MCF 10A (cell line): ENCODE measurements at regions not wholly inside any gene's neighbourhood (a gene's known extent, or its start where the extent isn't known, plus 50 kb on each side); places are given as distances from the start of the nearest gene placed in this dataset.
A peak's percentile ranks its signal among the peaks of the same experiment; 100 is the strongest.
"Not testable (repeated sequence)": the region's sequence is repeated elsewhere in the genome, so short reads cannot be mapped to it uniquely, and the experiment has no call there.

Experiments used
- BruUV-seq: library from RNA; stranded (reverse); fragments of 400-500 nt; replicated peaks from 2 replicates; lab custom pipeline; 2021; lab: Mats Ljungman, UMichigan
- CTCF ChIA-PET: fragments of 300-600 bp; sonication (Branson Sonifier 250); formaldehyde crosslinking; extraction: SDS; loops from one replicate; lab custom pipeline; 2021; ENCODE audit warnings: antibody characterized with exemption, inconsistent platforms; lab: Yijun Ruan, JAX
- POLR2A ChIA-PET: fragments of 300-600, 350-650 bp; sonication (Branson Sonifier 250); formaldehyde crosslinking; extraction: SDS; loops from one replicate; lab custom pipeline; 2020; ENCODE audit warnings: antibody characterized with exemption, inconsistent platforms; lab: Yijun Ruan, JAX
- DNase-seq: peaks from one replicate; pipeline ENCODE4 v3.0.0-alpha.2; 2018; ENCODE audit not compliant: unreplicated experiment
- H3K27ac Mint-ChIP-seq: one replicate; pipeline ENCODE4 v1.8.0; 2022; ENCODE audit warnings: mild to moderate bottlenecking, low read depth, mixed read lengths; ENCODE audit not compliant: unreplicated experiment
- H3K27me3 Mint-ChIP-seq: one replicate; pipeline ENCODE4 v1.8.0; 2022; ENCODE audit warnings: mixed read lengths; ENCODE audit not compliant: insufficient read depth, unreplicated experiment
- H3K36me3 Mint-ChIP-seq: one replicate; pipeline ENCODE4 v1.8.0; 2022; ENCODE audit warnings: mild to moderate bottlenecking, moderate library complexity, mixed read lengths; ENCODE audit not compliant: insufficient read depth, unreplicated experiment
- H3K4me1 Mint-ChIP-seq: one replicate; pipeline ENCODE4 v1.8.0; 2022; ENCODE audit warnings: mixed read lengths; ENCODE audit not compliant: insufficient read depth, unreplicated experiment
- H3K4me3 Mint-ChIP-seq: one replicate; pipeline ENCODE4 v1.8.0; 2022; ENCODE audit warnings: mild to moderate bottlenecking, moderate library complexity, mixed read lengths; ENCODE audit not compliant: unreplicated experiment
- H3K9me3 Mint-ChIP-seq: one replicate; pipeline ENCODE4 v1.8.0; 2022; ENCODE audit warnings: mixed read lengths; ENCODE audit not compliant: unreplicated experiment
- intact Hi-C: fragments of 100-400 bp; cut with micrococcal nuclease; formaldehyde crosslinking; loops from 2 replicates; pipeline ENCODE4 v1.14.1; 2022

DNA sequence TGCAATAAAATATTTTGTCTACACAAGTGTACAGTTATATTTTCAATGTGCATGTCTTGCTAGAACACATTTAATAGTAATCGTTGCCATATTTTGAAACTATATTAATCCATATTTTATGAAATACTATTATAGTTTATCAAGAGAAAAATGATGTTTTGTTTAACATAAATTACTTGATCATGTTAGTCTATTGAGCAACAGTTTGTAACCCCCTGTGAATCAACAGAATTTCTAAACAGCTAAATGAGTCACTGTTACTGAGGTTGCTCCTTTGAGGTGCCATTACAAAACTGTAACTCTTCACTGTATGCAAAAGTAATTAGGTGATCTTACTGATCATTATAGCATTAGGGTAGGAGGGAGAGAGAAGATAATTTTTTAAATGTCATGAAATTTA, 791.0 kb downstream of the PCDH11X start:
- POLR2A ChIA-PET: not testable (repeated sequence)

DNA sequence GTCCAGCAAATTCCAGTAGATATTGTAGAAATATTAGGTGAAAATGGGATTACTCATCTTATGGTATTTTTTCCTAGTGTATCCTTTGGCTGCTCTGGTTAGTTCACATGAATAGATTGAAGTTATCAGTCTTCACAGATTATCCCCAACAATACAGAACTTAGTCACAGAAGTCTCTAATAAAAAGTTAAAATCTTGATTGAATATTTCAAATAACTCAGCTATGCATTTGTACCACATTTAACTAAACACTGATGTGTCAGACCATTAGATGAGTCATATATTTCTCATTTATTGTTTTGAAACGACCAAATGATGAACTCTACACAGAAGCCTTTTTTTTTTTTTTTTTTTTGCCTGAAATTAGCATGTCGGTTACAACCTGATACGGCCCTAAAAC, 807.5 kb downstream of the PCDH11X start:
- CTCF ChIA-PET, BruUV-seq, H3K36me3 Mint-ChIP-seq, H3K27me3 Mint-ChIP-seq, H3K27ac Mint-ChIP-seq, H3K4me3 Mint-ChIP-seq, intact Hi-C loops, H3K4me1 Mint-ChIP-seq, H3K9me3 Mint-ChIP-seq, POLR2A ChIA-PET: not testable (repeated sequence)
- DNase-seq: peak; percentile 11

More for the DNA sequence above, 791.0 kb downstream of the PCDH11X start:
- H3K9me3 Mint-ChIP-seq, intact Hi-C loops, H3K36me3 Mint-ChIP-seq, H3K4me1 Mint-ChIP-seq, BruUV-seq, CTCF ChIA-PET, H3K27me3 Mint-ChIP-seq, H3K27ac Mint-ChIP-seq, H3K4me3 Mint-ChIP-seq: not testable (repeated sequence)
- DNase-seq: peak; percentile 33

DNA sequence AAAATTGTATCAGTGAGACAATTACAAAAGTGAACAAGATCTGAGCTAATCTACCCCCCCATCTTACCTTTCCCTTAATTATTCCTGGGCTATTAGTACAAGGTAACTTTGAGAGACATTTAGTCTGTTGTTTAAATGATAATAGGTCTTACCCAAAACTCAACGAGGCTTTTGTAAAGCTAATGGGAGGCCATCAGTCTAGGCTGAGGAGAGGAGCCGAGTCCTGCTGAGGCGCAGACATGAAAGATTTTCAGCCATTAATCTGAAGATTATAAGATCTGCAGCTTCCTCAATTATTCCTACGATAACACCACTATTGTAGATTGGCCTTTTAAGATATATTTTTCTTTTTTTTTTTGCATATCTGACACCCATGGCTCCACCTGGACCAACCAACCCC, 810.5 kb downstream of the PCDH11X start:
- POLR2A ChIA-PET, H3K4me1 Mint-ChIP-seq, BruUV-seq, H3K27ac Mint-ChIP-seq, H3K36me3 Mint-ChIP-seq, H3K9me3 Mint-ChIP-seq, H3K4me3 Mint-ChIP-seq, DNase-seq, intact Hi-C loops, H3K27me3 Mint-ChIP-seq, CTCF ChIA-PET: not testable (repeated sequence)

DNA sequence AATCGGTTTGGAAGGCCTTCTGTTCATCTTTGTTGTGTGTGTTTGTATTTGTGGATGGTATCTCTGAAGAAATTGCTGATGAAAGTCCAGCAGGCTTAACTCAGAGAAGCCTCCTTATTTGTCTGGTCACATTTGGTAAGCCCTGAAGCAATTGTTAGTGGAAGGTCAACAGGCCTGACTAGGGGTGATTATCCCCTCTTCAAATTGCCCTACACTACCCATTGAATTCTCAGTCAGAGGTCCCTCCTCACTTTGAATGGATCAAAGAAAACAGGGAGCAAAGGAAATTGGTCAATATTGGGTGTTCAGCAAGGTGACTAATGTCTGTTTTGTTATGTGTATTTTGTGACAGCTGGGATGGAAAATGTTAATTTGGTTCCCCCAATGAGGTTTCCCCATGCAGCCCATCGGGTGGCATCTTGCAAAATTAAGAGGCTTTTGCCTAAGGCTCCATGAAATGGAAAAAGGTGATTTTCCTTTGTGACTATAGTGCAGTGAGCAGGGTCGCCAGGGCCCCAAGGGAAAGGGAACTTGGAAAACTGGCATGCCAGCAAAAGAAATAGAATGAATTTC, 811.6 kb downstream of the PCDH11X start:
- H3K4me1 Mint-ChIP-seq, H3K9me3 Mint-ChIP-seq, CTCF ChIA-PET, H3K27ac Mint-ChIP-seq, H3K27me3 Mint-ChIP-seq, POLR2A ChIA-PET, intact Hi-C loops, H3K36me3 Mint-ChIP-seq, DNase-seq, H3K4me3 Mint-ChIP-seq, BruUV-seq: not testable (repeated sequence)

DNA sequence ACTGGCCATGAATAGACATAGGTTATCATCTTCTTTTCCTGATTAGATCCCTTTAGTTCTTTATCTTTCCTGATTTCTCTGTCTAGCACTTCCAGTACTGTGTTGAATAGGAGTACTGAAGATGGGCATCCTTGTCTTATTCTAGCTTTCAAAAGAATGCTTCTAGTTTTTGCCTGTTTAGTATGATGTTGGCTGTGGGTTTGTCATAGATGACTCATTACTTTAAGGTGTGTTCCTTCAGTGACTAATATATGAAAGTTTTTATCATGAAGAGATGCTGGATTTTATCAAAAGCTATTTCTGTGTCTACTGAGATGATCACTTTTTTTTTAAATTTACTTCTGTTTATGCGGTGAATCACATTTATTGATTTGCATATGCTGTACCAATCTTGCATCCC, 832.3 kb downstream of the PCDH11X start:
- CTCF ChIA-PET, H3K27me3 Mint-ChIP-seq, POLR2A ChIA-PET, H3K27ac Mint-ChIP-seq, H3K9me3 Mint-ChIP-seq, H3K36me3 Mint-ChIP-seq, BruUV-seq, H3K4me3 Mint-ChIP-seq, H3K4me1 Mint-ChIP-seq, DNase-seq, intact Hi-C loops: not testable (repeated sequence)

DNA sequence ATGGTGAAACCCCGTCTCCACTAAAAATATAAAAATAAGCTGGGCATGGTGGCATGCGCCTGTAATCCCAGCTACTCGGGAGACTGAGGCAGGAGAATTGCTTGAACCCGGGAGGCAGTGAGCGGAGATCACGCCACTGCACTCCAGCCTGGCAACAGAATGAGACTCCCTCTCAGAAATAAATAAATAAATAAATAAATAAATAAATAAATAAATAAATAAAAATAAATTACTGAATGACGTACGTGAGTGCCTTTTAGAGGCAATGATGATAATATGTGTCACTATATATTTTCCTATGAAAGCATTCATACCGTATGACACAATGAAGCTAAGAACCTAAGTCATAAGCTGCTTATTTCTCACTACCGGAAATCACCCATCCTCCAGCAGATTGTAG, 847.5 kb downstream of the PCDH11X start:
- DNase-seq, H3K27ac Mint-ChIP-seq, H3K9me3 Mint-ChIP-seq, CTCF ChIA-PET, intact Hi-C loops, H3K27me3 Mint-ChIP-seq, H3K36me3 Mint-ChIP-seq, H3K4me3 Mint-ChIP-seq, H3K4me1 Mint-ChIP-seq, POLR2A ChIA-PET, BruUV-seq: not testable (repeated sequence)

DNA sequence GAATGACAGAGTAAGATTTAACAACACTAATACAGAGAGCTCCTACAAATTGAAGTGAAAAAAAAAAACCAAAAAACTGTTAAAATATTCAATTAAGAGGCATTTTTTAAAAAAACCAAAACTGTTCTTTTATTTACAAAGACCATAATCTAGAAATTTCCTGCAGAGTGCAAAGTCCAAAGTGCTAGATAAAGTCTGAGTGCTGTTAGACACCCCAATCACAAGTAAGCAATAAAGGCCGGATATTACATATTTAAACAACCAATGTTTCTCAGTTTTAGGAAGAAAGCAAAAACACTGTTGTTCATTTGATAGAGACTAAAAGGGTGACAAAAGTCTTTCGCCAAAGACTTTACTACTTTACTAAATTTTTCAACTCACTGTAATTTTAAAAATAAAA, 878.4 kb downstream of the PCDH11X start:
- POLR2A ChIA-PET, H3K4me3 Mint-ChIP-seq, H3K27ac Mint-ChIP-seq, BruUV-seq, CTCF ChIA-PET, intact Hi-C loops, H3K27me3 Mint-ChIP-seq, H3K4me1 Mint-ChIP-seq, DNase-seq, H3K36me3 Mint-ChIP-seq, H3K9me3 Mint-ChIP-seq: not testable (repeated sequence)

DNA sequence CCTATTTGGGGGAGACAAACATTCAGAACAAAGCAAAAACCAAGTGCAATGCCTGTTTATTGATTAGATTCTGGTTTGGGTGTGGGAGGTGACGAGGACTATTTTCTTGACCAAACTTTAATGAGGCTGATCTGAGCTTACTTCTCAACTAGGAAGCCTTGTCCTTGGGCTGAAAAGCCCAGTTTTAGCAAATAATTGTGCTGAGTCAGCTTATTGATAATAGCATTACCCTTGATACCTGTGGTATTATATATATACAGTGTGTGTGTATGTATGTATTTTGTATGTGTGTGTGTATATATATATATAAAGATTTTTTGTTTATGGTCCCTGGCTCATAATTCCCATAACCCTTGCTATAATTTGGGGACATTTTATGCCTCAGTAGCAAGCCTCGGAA, 880.6 kb downstream of the PCDH11X start:
- CTCF ChIA-PET, BruUV-seq, H3K36me3 Mint-ChIP-seq, intact Hi-C loops, H3K27ac Mint-ChIP-seq, H3K9me3 Mint-ChIP-seq, H3K4me1 Mint-ChIP-seq, DNase-seq, POLR2A ChIA-PET, H3K4me3 Mint-ChIP-seq, H3K27me3 Mint-ChIP-seq: not testable (repeated sequence)

DNA sequence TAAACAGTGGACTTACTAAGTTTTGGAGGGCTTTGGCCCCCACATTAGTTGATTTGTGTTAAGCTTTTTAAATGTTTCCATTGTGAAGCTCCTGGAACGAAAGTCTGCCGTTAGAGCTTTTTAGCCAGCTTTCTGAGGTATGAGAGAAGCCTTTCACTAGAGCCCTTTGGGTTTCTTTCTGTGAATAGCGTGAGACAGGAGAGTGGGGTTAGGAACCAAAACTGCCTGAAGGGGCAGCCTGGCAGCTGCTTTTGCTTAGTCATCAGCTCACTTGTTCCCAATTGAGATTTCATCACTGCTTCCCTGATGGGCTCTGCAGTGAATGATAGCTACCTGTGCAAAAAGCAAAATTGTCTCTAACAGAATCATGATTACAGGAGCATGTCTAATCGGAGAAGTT, 913.6 kb downstream of the PCDH11X start:
- DNase-seq: peak; percentile 48
- CTCF ChIA-PET, intact Hi-C loops, POLR2A ChIA-PET, H3K4me1 Mint-ChIP-seq, H3K36me3 Mint-ChIP-seq, H3K9me3 Mint-ChIP-seq, H3K27me3 Mint-ChIP-seq, BruUV-seq, H3K4me3 Mint-ChIP-seq, H3K27ac Mint-ChIP-seq: not testable (repeated sequence)
